BE2C (cell line): ENCODE measurements at regions not wholly inside any gene's neighbourhood (a gene's known extent, or its start where the extent isn't known, plus 50 kb on each side); places are given as distances from the start of the nearest gene placed in this dataset.

Experiments
- DNase-seq: peaks from one replicate; pipeline ENCODE4 v3.0.0-alpha.2; 2020
- H3K27me3 ChIP-seq: fragments of 250-450 bp; sonication (Bioruptor Pico); 2 replicates; pipeline ENCODE4 v1.5.1; 2020; ENCODE audit warnings: mild to moderate bottlenecking
- H3K36me3 ChIP-seq: fragments of 250-450 bp; sonication (Bioruptor Pico); 2 replicates; pipeline ENCODE4 v1.5.1; 2020; ENCODE audit warnings: mild to moderate bottlenecking
- H3K4me1 ChIP-seq: fragments of 250-450 bp; sonication (Bioruptor Pico); 2 replicates; pipeline ENCODE4 v1.5.1; 2020
- H3K4me3 ChIP-seq: 2 replicates; pipeline ENCODE4 v1.5.1; 2011; ENCODE audit warnings: low read depth, low read length
- H3K9me3 ChIP-seq: fragments of 250-450 bp; sonication (Bioruptor Pico); 2 replicates; pipeline ENCODE4 v1.5.1; 2020
- TF ChIP-seq, protein P1 (sequence below): IDR thresholded peaks from 2 replicates; pipeline ENCODE4 v1.5.1; 2012; ENCODE audit warnings: mild to moderate bottlenecking, low read depth, low read length

DNA sequence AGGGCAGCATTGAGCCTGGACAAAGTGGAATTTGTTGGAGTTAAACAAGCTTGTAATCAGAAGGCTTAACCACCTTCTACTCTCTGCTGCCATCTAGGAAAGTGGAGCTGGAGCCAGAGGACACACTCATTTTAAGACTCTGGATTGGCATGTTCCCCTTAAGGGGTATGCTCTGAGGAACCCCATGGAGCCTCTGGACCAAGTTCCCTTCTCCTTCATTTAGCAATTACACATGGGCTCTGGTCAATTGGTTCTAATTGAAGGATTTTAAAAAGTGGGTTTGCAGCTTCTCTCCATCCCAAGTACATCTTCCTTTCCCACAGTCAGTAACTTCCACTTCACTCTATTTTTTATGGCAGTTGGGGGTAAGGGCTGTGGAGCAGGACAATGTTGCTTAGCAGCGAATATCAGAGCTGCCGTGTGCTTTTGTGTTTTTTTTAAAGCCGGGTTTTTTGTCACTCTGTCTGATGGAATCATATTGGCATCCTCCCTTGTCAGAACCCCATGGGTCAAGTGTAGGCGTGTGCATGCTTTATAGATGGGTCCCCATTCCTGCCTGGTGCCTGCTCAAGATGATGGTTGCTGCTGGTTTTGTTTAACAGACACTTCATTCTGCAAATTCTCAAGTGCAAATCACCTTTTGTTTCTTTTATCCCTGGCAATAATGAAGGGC is 330.7 kb upstream of the ADAMTSL1 start:
- Histone ChIP-seq H3K27me3 (no peaks in the 10 kb centered on the region), H3K9me3 (no peaks in the 10 kb centered on the region), H3K4me1 (no peaks in the 10 kb centered on the region), H3K4me3 (no peak overlapping the region), H3K36me3 (no peaks in the 10 kb centered on the region)
- TF ChIP-seq, protein P1, sequence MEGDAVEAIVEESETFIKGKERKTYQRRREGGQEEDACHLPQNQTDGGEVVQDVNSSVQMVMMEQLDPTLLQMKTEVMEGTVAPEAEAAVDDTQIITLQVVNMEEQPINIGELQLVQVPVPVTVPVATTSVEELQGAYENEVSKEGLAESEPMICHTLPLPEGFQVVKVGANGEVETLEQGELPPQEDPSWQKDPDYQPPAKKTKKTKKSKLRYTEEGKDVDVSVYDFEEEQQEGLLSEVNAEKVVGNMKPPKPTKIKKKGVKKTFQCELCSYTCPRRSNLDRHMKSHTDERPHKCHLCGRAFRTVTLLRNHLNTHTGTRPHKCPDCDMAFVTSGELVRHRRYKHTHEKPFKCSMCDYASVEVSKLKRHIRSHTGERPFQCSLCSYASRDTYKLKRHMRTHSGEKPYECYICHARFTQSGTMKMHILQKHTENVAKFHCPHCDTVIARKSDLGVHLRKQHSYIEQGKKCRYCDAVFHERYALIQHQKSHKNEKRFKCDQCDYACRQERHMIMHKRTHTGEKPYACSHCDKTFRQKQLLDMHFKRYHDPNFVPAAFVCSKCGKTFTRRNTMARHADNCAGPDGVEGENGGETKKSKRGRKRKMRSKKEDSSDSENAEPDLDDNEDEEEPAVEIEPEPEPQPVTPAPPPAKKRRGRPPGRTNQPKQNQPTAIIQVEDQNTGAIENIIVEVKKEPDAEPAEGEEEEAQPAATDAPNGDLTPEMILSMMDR: no peak
- no peak for DNase-seq

DNA sequence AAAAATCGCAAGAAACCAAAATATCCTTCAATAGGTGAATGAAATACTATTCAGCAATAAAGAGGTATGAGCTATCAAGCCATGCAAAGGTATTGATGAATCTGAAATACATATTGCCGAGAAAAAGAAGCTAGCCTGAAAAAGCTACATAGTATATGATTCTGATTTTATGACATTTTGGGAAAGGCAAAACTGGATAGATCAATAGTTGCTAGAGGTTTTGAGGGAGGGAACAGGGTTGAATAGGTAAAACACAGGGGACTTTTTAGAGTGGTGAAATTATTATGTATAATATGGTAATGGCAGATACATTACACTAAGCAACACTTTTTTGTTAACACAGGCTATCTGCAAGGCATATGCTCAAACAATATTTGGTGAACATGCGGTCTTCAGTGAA is 327.6 kb upstream of the ADAMTSL1 start:
- Histone ChIP-seq H3K4me1 (no peaks in the 10 kb centered on the region), H3K9me3 (no peaks in the 10 kb centered on the region), H3K27me3 (no peaks in the 10 kb centered on the region), H3K4me3 (no peak overlapping the region), H3K36me3 (no peaks in the 10 kb centered on the region)
- no peak for DNase-seq
- TF ChIP-seq, protein P1: no peak

DNA sequence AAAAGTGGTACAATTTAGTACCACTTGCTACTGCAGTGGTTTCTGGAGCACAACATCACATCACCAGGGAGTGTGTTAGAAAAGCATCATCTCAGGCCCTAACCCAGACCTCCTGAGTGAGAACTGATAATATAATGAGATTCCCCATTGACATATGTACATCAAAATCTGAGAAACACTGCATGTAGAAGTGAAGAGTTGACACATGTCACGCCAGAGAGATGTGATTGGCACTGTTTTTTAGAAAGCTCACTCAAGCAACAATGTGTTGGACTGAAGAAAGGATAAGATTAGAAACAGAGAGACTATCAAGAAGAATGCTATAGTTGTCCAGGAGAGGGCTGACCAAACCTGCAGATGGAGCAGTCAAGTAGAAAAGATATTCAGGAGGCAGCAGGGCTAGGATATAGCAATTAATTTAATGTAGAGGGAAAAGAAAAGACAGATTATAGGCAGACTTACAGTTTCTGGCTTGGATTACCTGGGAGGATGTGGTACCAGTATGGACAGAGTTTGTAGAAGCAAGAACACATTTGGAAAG is 324.4 kb upstream of the ADAMTSL1 start:
- Histone ChIP-seq H3K4me3 (no peak overlapping the region), H3K36me3 (no peaks in the 10 kb centered on the region), H3K27me3 (no peaks in the 10 kb centered on the region), H3K4me1 (no peaks in the 10 kb centered on the region), H3K9me3 (no peaks in the 10 kb centered on the region)
- no peak for DNase-seq
- TF ChIP-seq, protein P1: no peak

DNA sequence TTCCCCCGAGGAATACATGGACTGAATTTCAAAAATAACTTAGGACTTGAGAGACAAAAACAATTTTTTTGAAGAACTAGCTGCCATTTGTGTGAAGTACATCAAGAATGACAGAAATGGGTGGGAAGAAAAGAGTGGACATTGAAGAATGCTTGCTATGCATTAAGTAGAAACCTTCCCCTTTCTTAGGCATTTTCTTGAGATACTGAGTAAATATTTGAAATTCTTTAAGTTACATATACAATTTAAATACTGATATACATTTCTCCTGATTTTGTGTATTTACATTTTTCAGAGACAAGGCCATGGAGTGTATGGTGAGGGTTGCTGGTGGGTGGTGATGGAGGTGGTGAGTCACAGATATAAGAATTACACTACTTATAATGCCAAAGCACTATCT is 319.3 kb upstream of the ADAMTSL1 start:
- H3K36me3 ChIP-seq: no peaks in the 10 kb centered on the region
- TF ChIP-seq, protein P1: no peak
- no peaks in the 10 kb centered on the region for H3K9me3 ChIP-seq
- H3K4me1 ChIP-seq: no peaks in the 10 kb centered on the region
- H3K4me3 ChIP-seq: no peak overlapping the region
- no peak for DNase-seq
- no peaks in the 10 kb centered on the region for H3K27me3 ChIP-seq

DNA sequence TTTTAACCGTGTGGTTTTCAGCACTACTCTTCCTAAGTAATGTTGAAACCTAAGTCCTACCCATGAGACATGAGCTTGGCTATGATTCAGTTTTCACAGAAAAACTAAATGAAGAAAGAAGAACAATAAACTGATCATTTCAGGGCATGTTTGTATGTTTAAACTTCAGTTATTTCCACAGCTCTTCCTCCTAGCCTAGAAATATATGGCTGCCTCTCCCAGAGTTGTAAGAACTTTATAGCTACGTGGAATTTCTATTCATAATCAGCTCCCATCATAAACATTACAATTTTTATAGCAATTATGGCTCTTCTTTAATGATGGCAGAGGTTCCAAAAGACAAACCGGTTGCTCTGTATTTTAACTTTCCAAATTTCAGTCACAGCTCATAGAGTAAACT is 314.7 kb upstream of the ADAMTSL1 start:
- no peak overlapping the region for H3K4me3 ChIP-seq
- H3K36me3 ChIP-seq: no peaks in the 10 kb centered on the region
- no peak for DNase-seq
- H3K9me3 ChIP-seq: no peaks in the 10 kb centered on the region
- TF ChIP-seq, protein P1: no peak
- no peaks in the 10 kb centered on the region for H3K4me1 ChIP-seq
- no peaks in the 10 kb centered on the region for H3K27me3 ChIP-seq

DNA sequence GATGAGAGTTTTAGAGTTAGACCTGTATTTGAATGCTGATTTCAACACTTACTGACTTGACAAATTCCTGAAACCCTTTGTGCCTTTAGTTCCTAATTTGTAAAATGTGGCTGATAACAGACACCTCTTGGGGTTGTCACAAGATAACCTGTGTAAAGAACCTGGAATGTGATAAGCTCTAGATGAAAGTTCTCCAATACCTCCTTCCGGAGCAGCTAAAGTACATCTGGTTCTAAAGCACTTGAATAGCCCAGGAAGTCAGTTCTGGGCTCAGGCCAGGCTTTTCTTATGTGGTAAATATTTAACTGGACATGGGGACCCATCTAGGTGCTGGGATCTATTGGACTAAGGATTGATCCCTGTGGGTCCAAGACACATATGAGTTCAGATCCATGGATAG is 310.8 kb upstream of the ADAMTSL1 start:
- TF ChIP-seq, protein P1: no peak
- Histone ChIP-seq H3K9me3 (no peaks in the 10 kb centered on the region), H3K4me1 (no peaks in the 10 kb centered on the region), H3K27me3 (no peaks in the 10 kb centered on the region), H3K36me3 (no peaks in the 10 kb centered on the region), H3K4me3 (no peak overlapping the region)
- no peak for DNase-seq
